Colonic mucosa (tissue), 4 donors: ENCODE measurements at regions not wholly inside any gene's neighbourhood (a gene's known extent, or its start where the extent isn't known, plus 50 kb on each side); places are given as distances from the start of the nearest gene placed in this dataset.

Experiments used
- DNase-seq: peaks from one replicate; pipeline ENCODE4 v3.0.0-alpha.2; 2020
- H3K27ac ChIP-seq: fragments of 200-600 bp; one replicate; pipeline ENCODE4 v1.8.0; 2021
- H3K27me3 ChIP-seq: fragments of 200-600 bp; one replicate; pipeline ENCODE4 v1.8.0; 2021
- H3K36me3 ChIP-seq: fragments of 200-600 bp; one replicate; pipeline ENCODE4 v1.8.0; 2021
- H3K4me1 ChIP-seq: fragments of 200-600 bp; one replicate; pipeline ENCODE4 v1.8.0; 2021; ENCODE audit warnings: mild to moderate bottlenecking
- H3K4me3 ChIP-seq: fragments of 200-600 bp; one replicate; pipeline ENCODE4 v1.8.0; 2021
- H3K9ac ChIP-seq, 2 donors: one replicate each; pipeline ENCODE4 v1.7.0; 2013; ENCODE audit warnings: control low read depth in 2 of 2, low read depth in 2 of 2, low read length in 2 of 2
- H3K9me3 ChIP-seq: fragments of 200-600 bp; one replicate; pipeline ENCODE4 v1.8.0; 2021
- intact Hi-C: fragments of 100-400 bp; cut with DNase I; formaldehyde crosslinking; loops from one replicate; pipeline ENCODE4 v1.14.1; 2022
- TF ChIP-seq, protein P1 (sequence below): fragments of 200-600 bp; IDR thresholded peaks from one replicate; pipeline ENCODE4 v1.8.0; 2022; ENCODE audit warnings: antibody characterized with exemption, mild to moderate bottlenecking
- donor health status: healthy.
- donor health status: DM: no; HTN: no; CAD: no.
- donor health status: DM: no; HTN: no; CAD: no.

DNA sequence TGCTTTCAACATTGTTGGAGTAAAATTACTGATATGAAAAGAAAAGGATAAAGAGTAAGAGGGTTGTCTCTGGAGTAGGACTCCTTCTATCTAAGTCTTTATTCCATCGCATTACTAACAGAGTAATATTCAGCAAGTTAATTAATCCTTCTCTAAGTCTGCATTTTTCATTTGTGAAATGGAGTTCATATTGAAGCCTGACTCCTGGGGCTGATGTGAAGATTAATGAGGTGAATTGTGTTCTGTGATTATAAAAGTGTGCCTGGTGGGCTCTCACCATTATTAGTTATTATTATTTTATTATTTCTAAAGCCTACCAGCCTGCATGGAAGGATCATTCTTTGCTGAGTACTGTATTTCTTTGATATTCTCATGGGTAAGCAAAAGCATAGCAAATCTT is 1096.7 kb downstream of the KCNT2 start:
- no peaks in the 10 kb centered on the region for H3K27me3 ChIP-seq
- no peaks in the 10 kb centered on the region for H3K9me3 ChIP-seq
- intact Hi-C loops = no loop called here
- no peaks in the 10 kb centered on the region for H3K36me3 ChIP-seq
- H3K27ac ChIP-seq = no peak overlapping the region
- no peak overlapping the region for H3K9ac ChIP-seq
- H3K4me3 ChIP-seq = no peak overlapping the region
- no peak for DNase-seq
- TF ChIP-seq, protein P1, sequence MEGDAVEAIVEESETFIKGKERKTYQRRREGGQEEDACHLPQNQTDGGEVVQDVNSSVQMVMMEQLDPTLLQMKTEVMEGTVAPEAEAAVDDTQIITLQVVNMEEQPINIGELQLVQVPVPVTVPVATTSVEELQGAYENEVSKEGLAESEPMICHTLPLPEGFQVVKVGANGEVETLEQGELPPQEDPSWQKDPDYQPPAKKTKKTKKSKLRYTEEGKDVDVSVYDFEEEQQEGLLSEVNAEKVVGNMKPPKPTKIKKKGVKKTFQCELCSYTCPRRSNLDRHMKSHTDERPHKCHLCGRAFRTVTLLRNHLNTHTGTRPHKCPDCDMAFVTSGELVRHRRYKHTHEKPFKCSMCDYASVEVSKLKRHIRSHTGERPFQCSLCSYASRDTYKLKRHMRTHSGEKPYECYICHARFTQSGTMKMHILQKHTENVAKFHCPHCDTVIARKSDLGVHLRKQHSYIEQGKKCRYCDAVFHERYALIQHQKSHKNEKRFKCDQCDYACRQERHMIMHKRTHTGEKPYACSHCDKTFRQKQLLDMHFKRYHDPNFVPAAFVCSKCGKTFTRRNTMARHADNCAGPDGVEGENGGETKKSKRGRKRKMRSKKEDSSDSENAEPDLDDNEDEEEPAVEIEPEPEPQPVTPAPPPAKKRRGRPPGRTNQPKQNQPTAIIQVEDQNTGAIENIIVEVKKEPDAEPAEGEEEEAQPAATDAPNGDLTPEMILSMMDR = no peak
- no peaks in the 10 kb centered on the region for H3K4me1 ChIP-seq

DNA sequence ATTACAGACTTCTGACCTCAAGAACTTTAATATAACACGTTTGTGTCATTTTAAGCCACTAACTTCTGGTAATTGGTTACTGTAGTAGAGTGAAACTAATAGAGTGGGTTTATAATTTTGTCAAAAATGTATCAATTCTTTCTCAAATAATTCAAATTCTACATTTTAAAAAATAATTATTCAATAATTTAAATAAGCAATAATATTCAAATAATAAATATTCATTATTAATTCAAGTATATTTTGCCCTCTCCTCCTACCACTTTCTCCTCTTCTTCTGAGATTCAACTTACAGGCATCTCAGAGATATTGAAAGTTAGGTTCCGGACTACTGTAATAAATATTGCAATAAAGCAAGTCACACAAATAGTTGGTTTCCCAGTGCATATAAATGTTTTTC is 1107.1 kb downstream of the KCNT2 start:
- no peak for DNase-seq
- Histone ChIP-seq H3K9me3 (no peaks in the 10 kb centered on the region), H3K9ac (no peak overlapping the region), H3K27me3 (no peaks in the 10 kb centered on the region), H3K4me1 (no peaks in the 10 kb centered on the region), H3K27ac (no peak overlapping the region), H3K36me3 (no peaks in the 10 kb centered on the region), H3K4me3 (no peak overlapping the region)
- intact Hi-C loops = no loop called here
- TF ChIP-seq, protein P1 = no peak

DNA sequence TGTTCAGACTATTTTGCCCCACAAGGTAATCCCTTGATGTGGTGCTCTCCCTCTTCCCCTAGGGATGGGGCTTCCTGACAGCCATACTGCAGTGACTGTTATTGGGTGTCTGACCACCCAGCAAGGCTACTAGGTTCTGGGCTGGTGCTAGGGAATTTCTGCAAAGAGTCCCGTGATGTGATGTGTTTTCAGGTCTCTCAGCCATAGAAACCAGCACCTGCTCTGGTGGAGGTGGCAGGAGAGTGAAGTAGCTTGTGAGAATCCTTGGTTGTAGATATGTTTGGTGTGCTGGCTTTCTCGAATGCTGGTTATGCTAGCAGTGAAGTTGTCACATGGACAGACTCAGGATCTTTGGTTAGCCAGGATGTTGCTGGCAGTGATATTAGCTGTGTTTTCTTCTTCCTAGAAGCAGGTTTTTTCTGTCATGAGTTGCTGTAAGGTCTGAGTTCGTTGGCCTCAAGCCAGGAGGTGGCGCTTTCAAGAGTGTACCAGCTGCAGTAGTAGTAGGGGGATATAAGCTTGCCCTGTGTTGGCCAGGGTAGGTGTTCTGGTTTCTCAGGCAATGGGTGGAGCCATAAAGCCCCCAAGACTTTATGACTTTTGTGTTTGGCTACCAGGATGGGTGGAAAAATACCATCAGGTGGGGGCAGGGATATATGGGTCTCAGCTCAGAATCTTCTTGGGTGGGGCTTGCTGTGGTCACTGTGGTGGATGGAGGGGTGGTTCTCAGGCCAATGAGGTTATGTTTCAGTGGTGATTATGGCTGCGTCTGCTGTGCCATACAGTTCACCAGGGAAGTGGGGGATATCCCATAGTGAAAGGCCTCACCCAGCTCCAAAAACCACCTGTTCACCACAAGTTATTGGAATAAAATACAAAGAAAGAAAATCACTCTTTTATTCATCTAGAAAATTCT is 1112.3 kb downstream of the KCNT2 start:
- H3K9ac ChIP-seq = no peak overlapping the region
- H3K9me3 ChIP-seq = no peaks in the 10 kb centered on the region
- H3K4me1 ChIP-seq = no peaks in the 10 kb centered on the region
- no peaks in the 10 kb centered on the region for H3K36me3 ChIP-seq
- intact Hi-C loops = no loop called here
- no peaks in the 10 kb centered on the region for H3K27me3 ChIP-seq
- no peak for DNase-seq
- TF ChIP-seq, protein P1 = no peak
- H3K4me3 ChIP-seq = no peak overlapping the region
- H3K27ac ChIP-seq = no peak overlapping the region

DNA sequence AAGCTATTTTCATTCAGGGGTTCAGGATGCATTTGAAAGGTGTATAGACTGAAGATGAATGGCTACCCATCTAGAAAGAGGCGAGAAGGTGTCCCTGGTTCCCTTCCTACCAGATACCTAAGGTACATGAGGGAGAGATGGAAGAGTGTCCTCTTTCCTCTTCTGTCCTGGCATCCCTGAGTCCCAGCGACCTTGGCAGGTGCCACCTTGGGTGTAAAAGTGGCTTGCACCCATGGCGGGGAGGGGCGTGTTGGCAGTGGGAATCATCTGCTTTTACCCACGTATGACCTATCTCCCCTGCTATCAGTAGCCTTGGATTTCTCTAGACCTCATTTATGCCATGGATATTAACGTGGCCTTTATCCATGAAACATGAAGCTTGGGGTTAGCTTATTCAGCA is 1126.1 kb downstream of the KCNT2 start:
- Histone ChIP-seq H3K9me3 (no peaks in the 10 kb centered on the region), H3K4me3 (no peak overlapping the region), H3K4me1 (no peaks in the 10 kb centered on the region), H3K36me3 (no peaks in the 10 kb centered on the region), H3K27me3 (no peaks in the 10 kb centered on the region), H3K9ac (no peak overlapping the region), H3K27ac (no peak overlapping the region)
- TF ChIP-seq, protein P1 = no peak
- no peak for DNase-seq
- intact Hi-C loops = no loop called here

DNA sequence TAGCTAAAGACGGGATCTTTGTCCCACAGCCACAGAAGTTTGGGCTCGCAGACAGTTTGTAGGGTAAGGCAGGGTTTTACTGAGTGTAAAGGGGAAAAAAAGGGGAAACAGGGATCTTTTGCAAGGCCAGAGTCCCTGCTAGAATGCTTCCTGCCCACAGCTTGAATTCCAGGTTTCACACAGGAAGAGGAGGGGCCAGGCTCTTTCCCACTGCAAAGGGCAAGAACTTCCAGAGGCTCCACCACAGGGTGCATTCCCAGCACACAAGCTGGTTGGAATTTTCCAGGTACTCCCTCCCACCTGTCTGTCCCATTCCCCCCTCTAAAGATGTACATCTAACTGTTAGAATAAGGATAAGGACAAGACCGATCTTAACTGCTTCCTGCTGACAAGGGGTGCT is 1126.9 kb downstream of the KCNT2 start:
- no peaks in the 10 kb centered on the region for H3K4me1 ChIP-seq
- H3K27ac ChIP-seq = no peak overlapping the region
- TF ChIP-seq, protein P1 = no peak
- H3K27me3 ChIP-seq = no peaks in the 10 kb centered on the region
- H3K36me3 ChIP-seq = no peaks in the 10 kb centered on the region
- H3K9me3 ChIP-seq = no peaks in the 10 kb centered on the region
- intact Hi-C loops = no loop called here
- DNase-seq = no peak
- no peak overlapping the region for H3K4me3 ChIP-seq
- H3K9ac ChIP-seq = no peak overlapping the region
